Lower leg skin (tissue), 3 donors: ENCODE measurements at regions not wholly inside any gene's neighbourhood (a gene's known extent, or its start where the extent isn't known, plus 50 kb on each side); places are given as distances from the start of the nearest gene placed in this dataset.

Experiments
- CTCF ChIP-seq, 3 donors: fragments of 450-650 bp; IDR thresholded peaks; one replicate each; pipeline ENCODE4 v1.5.1; 2016; ENCODE audit warnings: antibody characterized with exemption in 3 of 3, mild to moderate bottlenecking in 3 of 3, moderate library complexity in 2 of 3
- POLR2A ChIP-seq, 2 donors: fragments of 450-650 bp; IDR thresholded peaks; one replicate each; pipeline ENCODE4 v1.6.1; 2016 to 2017; ENCODE audit warnings: antibody characterized with exemption in 2 of 2, mild to moderate bottlenecking in 1 of 2, moderate library complexity in 1 of 2

GRCh38 chr20:47851774-47852173, 66.5 kb upstream of the SULF2 start:
- no peak for TF ChIP-seq POLR2A (IDR thresholded peaks at IDR 0.05)
- TF ChIP-seq CTCF (IDR thresholded peaks at IDR 0.05): no peak
